Sigmoid colon (tissue), 6 donors: ENCODE measurements at regions not wholly inside any gene's neighbourhood (a gene's known extent, or its start where the extent isn't known, plus 50 kb on each side); places are given as distances from the start of the nearest gene placed in this dataset.
"Not testable (repeated sequence)": the region's sequence is repeated elsewhere in the genome, so short reads cannot be mapped to it uniquely, and the experiment has no call there.

Source experiments
- DNase-seq: peaks from one replicate; pipeline ENCODE4 v3.0.0-alpha.2; 2019
- H3K27ac ChIP-seq, 4 donors: fragments of 200-600 bp; sonication (generic); one replicate each; pipeline ENCODE4 v1.5.1; 2016 to 2019; ENCODE audit warnings: mild to moderate bottlenecking in 1 of 4
- H3K27me3 ChIP-seq, 3 donors: fragments of 200-600 bp; sonication (generic); one replicate each; pipeline ENCODE4 v1.5.1; 2019; ENCODE audit warnings: mild to moderate bottlenecking in 1 of 3
- H3K36me3 ChIP-seq, 4 donors: fragments of 200-600 bp; sonication (generic); one replicate each; pipeline ENCODE4 v1.5.1; 2016 to 2019
- H3K4me1 ChIP-seq, 4 donors: fragments of 200-600 bp; sonication (generic); one replicate each; pipeline ENCODE4 v1.5.1; 2017 to 2019
- H3K4me3 ChIP-seq, 4 donors: fragments of 200-600 bp; sonication (generic); one replicate each; pipeline ENCODE4 v1.5.1; 2017 to 2019; ENCODE audit warnings: mild to moderate bottlenecking in 2 of 4, moderate library complexity in 1 of 4
- H3K9me3 ChIP-seq, 4 donors: fragments of 200-600 bp in 3 of 4; sonication (generic) in 3 of 4; one replicate each; pipeline versions ENCODE4 v1.5.1 to v1.6.1; 2013 to 2019
- WGBS, 2 donors: extraction: QIAGEN DNeasy Blood & Tissue Kit; methylation state at CpG; one replicate each; pipeline ENCODE4 v1.1.7; 2013; 5-methylcytosine and 5-hydroxymethylcytosine counted together
- intact Hi-C: fragments of 100-400 bp; cut with DNase I; formaldehyde crosslinking; loops from one replicate; pipeline ENCODE4 v1.15.1; 2023
- donor health status: healthy with polysubstance abuse.
- donor health status: healthy.

- H3K27me3 ChIP-seq, H3K4me1 ChIP-seq, intact Hi-C loops, H3K4me3 ChIP-seq, H3K36me3 ChIP-seq, DNase-seq, H3K9me3 ChIP-seq: not testable (repeated sequence)
- WGBS, 2 donors = 27 to 56% methylated on average over 7 of the region's 7 CpGs
- peak overlapping the region in 1 of 4 donors; percentile 34 for H3K27ac ChIP-seq
Observed at GRCh38 chr11:67886207-67886606, 117.7 kb downstream of the UNC93B1 start.

- 11 to 41% methylated on average over 3 of the region's 3 CpGs for WGBS, 2 donors
- intact Hi-C loops = not testable (repeated sequence)
Observed at GRCh38 chr11:67885574-67885973, 118.3 kb downstream of the UNC93B1 start.

GRCh38 chr11:67884761-67885558 is 118.9 kb downstream of the UNC93B1 start:
- intact Hi-C loops, DNase-seq, H3K36me3 ChIP-seq, H3K4me1 ChIP-seq, H3K9me3 ChIP-seq, H3K27me3 ChIP-seq: not testable (repeated sequence)
- WGBS, 2 donors = 5 to 29% methylated on average over 18 of the region's 18 CpGs
- Histone ChIP-seq H3K27ac (peak overlapping the region in 1 of 4 donors; percentile 5), H3K4me3 (peak overlapping the region in 3 of 4 donors; percentile 18 to 31 (median 29))

More at GRCh38 chr11:67885574-67885973, 118.3 kb downstream of the UNC93B1 start:
- H3K4me3 ChIP-seq, H3K27me3 ChIP-seq, H3K36me3 ChIP-seq, H3K9me3 ChIP-seq, DNase-seq, H3K4me1 ChIP-seq: not testable (repeated sequence)
- H3K27ac ChIP-seq = peak overlapping the region in 1 of 4 donors; percentile 34

GRCh38 chr11:67884073-67884757 is 119.7 kb downstream of the UNC93B1 start:
- H3K9me3 ChIP-seq, H3K4me1 ChIP-seq, H3K27me3 ChIP-seq, DNase-seq, intact Hi-C loops, H3K36me3 ChIP-seq: not testable (repeated sequence)
- H3K4me3 ChIP-seq = peak overlapping the region in 3 of 4 donors; percentile 18 to 31 (median 29)
- peak overlapping the region in 1 of 4 donors; percentile 5 for H3K27ac ChIP-seq
- 12 to 54% methylated on average over 13 of the region's 13 CpGs for WGBS, 2 donors

- H3K27ac ChIP-seq, H3K27me3 ChIP-seq, H3K4me3 ChIP-seq, H3K36me3 ChIP-seq, H3K9me3 ChIP-seq, DNase-seq, H3K4me1 ChIP-seq, intact Hi-C loops: not testable (repeated sequence)
- 79 to 88% methylated on average over 9 of the region's 9 CpGs for WGBS, 2 donors
Observed at GRCh38 chr11:67882304-67882703, 121.6 kb downstream of the UNC93B1 start.

GRCh38 chr11:67881836-67882235 is 122.1 kb downstream of the UNC93B1 start:
- H3K27ac ChIP-seq, H3K27me3 ChIP-seq, intact Hi-C loops, H3K4me1 ChIP-seq, H3K4me3 ChIP-seq, DNase-seq, H3K9me3 ChIP-seq, H3K36me3 ChIP-seq: not testable (repeated sequence)
- WGBS, 2 donors = 80% methylated on average over 10 of the region's 10 CpGs

- 88 to 91% methylated on average over 8 of the region's 8 CpGs for WGBS, 2 donors
- intact Hi-C loops = not testable (repeated sequence)
Observed at GRCh38 chr11:67880594-67881196, 123.2 kb downstream of the UNC93B1 start.

GRCh38 chr11:67878666-67879065 is 125.2 kb downstream of the UNC93B1 start:
- H3K27me3 ChIP-seq, H3K4me1 ChIP-seq, intact Hi-C loops, H3K27ac ChIP-seq, H3K4me3 ChIP-seq, DNase-seq, H3K9me3 ChIP-seq, H3K36me3 ChIP-seq: not testable (repeated sequence)
- WGBS, 2 donors = 94 to 96% methylated on average over 3 of the region's 3 CpGs

More at GRCh38 chr11:67880594-67881196, 123.2 kb downstream of the UNC93B1 start:
- not testable (repeated sequence) for DNase-seq, H3K9me3 ChIP-seq, H3K36me3 ChIP-seq, H3K27ac ChIP-seq, H3K4me3 ChIP-seq, H3K27me3 ChIP-seq, H3K4me1 ChIP-seq

GRCh38 chr11:67877316-67877715 is 126.6 kb downstream of the UNC93B1 start:
- intact Hi-C loops = not testable (repeated sequence)

GRCh38 chr11:67873223-67873622 is 130.7 kb downstream of the UNC93B1 start:
- H3K4me1 ChIP-seq, H3K27ac ChIP-seq, intact Hi-C loops, H3K9me3 ChIP-seq, H3K4me3 ChIP-seq, DNase-seq, H3K36me3 ChIP-seq: not testable (repeated sequence)
- H3K27me3 ChIP-seq = peaks cover 0 to 11% (median 10%) of the 10 kb centered on the region in 3 donors
- WGBS, 2 donors = 76 to 84% methylated on average over 12 of the region's 12 CpGs

More at GRCh38 chr11:67877316-67877715, 126.6 kb downstream of the UNC93B1 start:
- not testable (repeated sequence) for H3K27me3 ChIP-seq, H3K36me3 ChIP-seq, H3K9me3 ChIP-seq, H3K27ac ChIP-seq, H3K4me3 ChIP-seq, H3K4me1 ChIP-seq, DNase-seq
- 65 to 66% methylated on average over 4 of the region's 4 CpGs for WGBS, 2 donors

- intact Hi-C loops, H3K36me3 ChIP-seq, H3K27ac ChIP-seq, H3K4me1 ChIP-seq, DNase-seq, H3K4me3 ChIP-seq, H3K9me3 ChIP-seq: not testable (repeated sequence)
- WGBS, 2 donors = 86 to 91% methylated on average over 5 of the region's 5 CpGs
- H3K27me3 ChIP-seq = peaks cover 0 to 11% (median 10%) of the 10 kb centered on the region in 3 donors
Observed at GRCh38 chr11:67871168-67871567, 132.7 kb downstream of the UNC93B1 start.

- 57 to 79% methylated on average over 3 of the region's 3 CpGs for WGBS, 2 donors
- H3K4me1 ChIP-seq, intact Hi-C loops, DNase-seq, H3K4me3 ChIP-seq, H3K9me3 ChIP-seq, H3K27ac ChIP-seq, H3K27me3 ChIP-seq, H3K36me3 ChIP-seq: not testable (repeated sequence)
Observed at GRCh38 chr11:67862896-67863295, 141.0 kb downstream of the UNC93B1 start.
